ENCODE measurements at regions not wholly inside any gene's neighbourhood (a gene's known extent, or its start where the extent isn't known, plus 50 kb on each side); places are given as distances from the start of the nearest gene placed in this dataset.

DNA sequence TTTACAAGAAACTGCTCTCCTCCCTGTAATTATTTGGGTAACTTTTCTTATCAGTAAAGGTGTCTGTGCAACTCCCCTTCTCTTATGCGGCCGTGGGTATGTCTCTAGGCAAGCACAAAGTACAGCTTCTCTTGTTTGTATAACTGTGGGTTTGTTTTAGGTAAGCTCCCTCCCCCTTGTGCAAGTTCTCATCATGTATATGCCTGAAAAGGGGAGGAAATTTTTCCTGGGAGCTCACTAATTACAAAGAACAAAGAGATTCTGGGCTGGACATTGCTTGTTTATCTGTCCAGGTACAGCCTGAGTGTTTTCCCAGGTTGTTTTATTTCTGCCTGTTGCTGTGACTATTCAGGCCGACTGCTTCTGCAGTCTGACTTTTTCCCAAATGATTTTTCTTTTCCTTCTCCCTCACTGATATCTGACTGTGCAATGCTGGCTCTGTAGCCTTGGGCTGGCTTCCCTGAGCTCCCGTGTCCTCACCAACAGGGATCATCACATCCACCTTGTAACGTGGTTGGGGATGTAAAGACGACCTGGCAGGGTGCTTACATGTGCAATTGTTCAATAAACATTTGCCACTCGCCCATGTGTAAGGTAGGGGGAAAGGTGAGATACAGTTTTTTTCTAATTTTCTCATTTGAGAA, 916.5 kb downstream of the AACS start:
- intact Hi-C loops (cut with micrococcal nuclease) = no loop called here
- Histone ChIP-seq H2AFZ (ENCODE audit: low read depth, low read length) (no peak overlapping the region), H3K9ac (replicated peaks; ENCODE audit: extremely low read depth, insufficient read depth, low read length) (no peak overlapping the region), H3K4me1 (ENCODE audit: control insufficient read depth, extremely low read depth, insufficient read depth, low read length) (no peaks in the 10 kb centered on the region), H3K36me3 (ENCODE audit: control insufficient read depth in 2 of 2, extremely low read depth in 1 of 2, insufficient read depth in 2 of 2, low read length in 2 of 2) (no peaks in the 10 kb centered on the region), H3K4me2 (ENCODE audit: insufficient read depth, low read length) (no peak overlapping the region), H3K9me3 (replicated peaks; ENCODE audit: control insufficient read depth, insufficient read depth, low read length) (peaks cover 10% of the 10 kb centered on the region), H3K79me2 (ENCODE audit: control insufficient read depth, insufficient read depth, low read length) (no peaks in the 10 kb centered on the region), H4K20me1 (replicated peaks; ENCODE audit: control insufficient read depth, extremely low read depth, insufficient read depth, low read length) (no peaks in the 10 kb centered on the region), H3K4me3 (replicated peaks in 1 of 3; ENCODE audit: insufficient read depth in 1 of 3, low read depth in 1 of 3, low read length in 3 of 3) (no peak overlapping the region), H3K27me3 (ENCODE audit: control insufficient read depth in 2 of 2, insufficient read depth in 2 of 2, low read length in 2 of 2) (no peaks in the 10 kb centered on the region), H3K9me1 (replicated peaks; ENCODE audit: control insufficient read depth, extremely low read depth, insufficient read depth, low read length) (no peaks in the 10 kb centered on the region), H3K27ac (ENCODE audit: insufficient read depth, low read depth, low read length) (no peak overlapping the region)
- POLR2A ChIA-PET = no interaction called here
- BruUV-seq (replicated peaks) = no TSS peak
- DNase-seq (ENCODE audit: low read depth, low spot score) = no peak
- CTCF ChIA-PET = no interaction called here
- dilution Hi-C loops (cut with MboI; ENCODE audit: extremely low pct_ligation_motif_present, low sequenced_read_pairs) = no loop called here
- no peak for TF ChIP-seq EZH2 (IDR thresholded peaks at IDR 0.05; ENCODE audit: borderline replicate concordance, low read depth, low read length, severe bottlenecking)
- no peak for TF ChIP-seq FOS (IDR thresholded peaks at IDR 0.05; ENCODE audit: borderline replicate concordance, insufficient read depth, low read length)
- TF ChIP-seq, protein P1, sequence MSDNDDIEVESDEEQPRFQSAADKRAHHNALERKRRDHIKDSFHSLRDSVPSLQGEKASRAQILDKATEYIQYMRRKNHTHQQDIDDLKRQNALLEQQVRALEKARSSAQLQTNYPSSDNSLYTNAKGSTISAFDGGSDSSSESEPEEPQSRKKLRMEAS (IDR thresholded peaks at IDR 0.05; ENCODE audit: insufficient read depth, insufficient read length) = no peak
- TF ChIP-seq GATA2 (IDR thresholded peaks at IDR 0.05; ENCODE audit: insufficient read depth, insufficient read length, low read depth, low read length) = no peak
- no peak for TF ChIP-seq POLR2A (IDR thresholded peaks at IDR 0.05; ENCODE audit: low read depth, low read length)
- TF ChIP-seq MYC (IDR thresholded peaks at IDR 0.05; ENCODE audit: low read depth, low read length) = no peak
- no peak for TF ChIP-seq JUN (IDR thresholded peaks at IDR 0.05; ENCODE audit: borderline replicate concordance, insufficient read depth, insufficient read length, low read depth)
- TF ChIP-seq POLR2AphosphoS5 (IDR thresholded peaks at IDR 0.05; ENCODE audit: insufficient read depth, low read depth, low read length) = no peak
- TF ChIP-seq, protein P2, sequence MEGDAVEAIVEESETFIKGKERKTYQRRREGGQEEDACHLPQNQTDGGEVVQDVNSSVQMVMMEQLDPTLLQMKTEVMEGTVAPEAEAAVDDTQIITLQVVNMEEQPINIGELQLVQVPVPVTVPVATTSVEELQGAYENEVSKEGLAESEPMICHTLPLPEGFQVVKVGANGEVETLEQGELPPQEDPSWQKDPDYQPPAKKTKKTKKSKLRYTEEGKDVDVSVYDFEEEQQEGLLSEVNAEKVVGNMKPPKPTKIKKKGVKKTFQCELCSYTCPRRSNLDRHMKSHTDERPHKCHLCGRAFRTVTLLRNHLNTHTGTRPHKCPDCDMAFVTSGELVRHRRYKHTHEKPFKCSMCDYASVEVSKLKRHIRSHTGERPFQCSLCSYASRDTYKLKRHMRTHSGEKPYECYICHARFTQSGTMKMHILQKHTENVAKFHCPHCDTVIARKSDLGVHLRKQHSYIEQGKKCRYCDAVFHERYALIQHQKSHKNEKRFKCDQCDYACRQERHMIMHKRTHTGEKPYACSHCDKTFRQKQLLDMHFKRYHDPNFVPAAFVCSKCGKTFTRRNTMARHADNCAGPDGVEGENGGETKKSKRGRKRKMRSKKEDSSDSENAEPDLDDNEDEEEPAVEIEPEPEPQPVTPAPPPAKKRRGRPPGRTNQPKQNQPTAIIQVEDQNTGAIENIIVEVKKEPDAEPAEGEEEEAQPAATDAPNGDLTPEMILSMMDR (IDR thresholded peaks at IDR 0.05; ENCODE audit: extremely low read depth in 1 of 2, insufficient read depth in 1 of 2, low read depth in 1 of 2, low read length in 2 of 2) = no peak
- FAIRE-seq = no peak

All from endothelial cell of umbilical vein (primary cell).